ENCODE measurements at regions not wholly inside any gene's neighbourhood (a gene's known extent, or its start where the extent isn't known, plus 50 kb on each side); places are given as distances from the start of the nearest gene placed in this dataset.

GRCh38 chr13:59176775-59177174 lies 987.0 kb downstream of the DIAPH3 start:
- DNase-seq = no peak

DNA sequence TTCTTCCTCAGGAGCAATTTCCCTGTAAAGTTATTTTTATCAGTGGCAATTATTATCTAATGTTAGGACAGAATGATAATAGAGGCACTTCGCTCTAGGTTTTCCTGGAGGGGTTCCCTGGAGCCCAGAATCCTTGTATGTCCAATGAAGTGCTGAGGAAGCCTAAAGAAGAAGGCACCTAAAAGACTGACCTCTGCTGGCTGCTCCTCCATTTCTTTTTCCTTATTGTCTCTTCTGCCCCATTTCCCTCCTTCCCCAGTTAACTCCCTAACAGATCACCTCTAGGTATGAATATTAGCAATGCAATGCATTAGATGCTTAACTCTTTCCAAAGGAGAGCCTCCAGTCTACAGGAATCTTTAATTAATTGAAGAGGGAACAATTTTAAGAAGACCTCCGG lies 985.4 kb downstream of the DIAPH3 start:
- DNase-seq = no peak

GRCh38 chr13:59182241-59182640 lies 981.5 kb downstream of the DIAPH3 start:
- no peak for DNase-seq

GRCh38 chr13:59197397-59197796 lies 966.3 kb downstream of the DIAPH3 start:
- no peak for DNase-seq

- DNase-seq = no peak
Observed at GRCh38 chr13:59201841-59202240, 961.9 kb downstream of the DIAPH3 start.

- DNase-seq = no peak
Observed at GRCh38 chr13:59203855-59204254, 959.9 kb downstream of the DIAPH3 start.

DNA sequence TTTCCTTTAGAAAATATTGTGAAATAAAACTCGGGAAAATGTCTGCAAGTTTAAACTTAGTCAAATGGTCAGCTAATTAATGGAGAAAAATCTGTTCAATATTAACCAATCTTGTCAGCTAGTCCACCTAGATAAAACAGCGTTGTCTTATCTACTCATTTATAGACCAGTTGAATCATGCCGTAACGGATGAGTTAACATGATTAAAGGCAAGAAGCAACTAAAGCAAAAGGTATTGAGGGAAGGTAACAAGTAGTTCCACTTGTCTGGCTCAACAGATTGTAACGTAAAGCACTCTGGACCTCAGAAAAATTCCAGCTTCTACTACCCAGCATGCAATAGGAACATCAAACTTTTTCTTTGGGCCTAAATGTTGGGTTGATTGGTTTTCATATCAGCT lies 958.2 kb downstream of the DIAPH3 start:
- DNase-seq = no peak

DNA sequence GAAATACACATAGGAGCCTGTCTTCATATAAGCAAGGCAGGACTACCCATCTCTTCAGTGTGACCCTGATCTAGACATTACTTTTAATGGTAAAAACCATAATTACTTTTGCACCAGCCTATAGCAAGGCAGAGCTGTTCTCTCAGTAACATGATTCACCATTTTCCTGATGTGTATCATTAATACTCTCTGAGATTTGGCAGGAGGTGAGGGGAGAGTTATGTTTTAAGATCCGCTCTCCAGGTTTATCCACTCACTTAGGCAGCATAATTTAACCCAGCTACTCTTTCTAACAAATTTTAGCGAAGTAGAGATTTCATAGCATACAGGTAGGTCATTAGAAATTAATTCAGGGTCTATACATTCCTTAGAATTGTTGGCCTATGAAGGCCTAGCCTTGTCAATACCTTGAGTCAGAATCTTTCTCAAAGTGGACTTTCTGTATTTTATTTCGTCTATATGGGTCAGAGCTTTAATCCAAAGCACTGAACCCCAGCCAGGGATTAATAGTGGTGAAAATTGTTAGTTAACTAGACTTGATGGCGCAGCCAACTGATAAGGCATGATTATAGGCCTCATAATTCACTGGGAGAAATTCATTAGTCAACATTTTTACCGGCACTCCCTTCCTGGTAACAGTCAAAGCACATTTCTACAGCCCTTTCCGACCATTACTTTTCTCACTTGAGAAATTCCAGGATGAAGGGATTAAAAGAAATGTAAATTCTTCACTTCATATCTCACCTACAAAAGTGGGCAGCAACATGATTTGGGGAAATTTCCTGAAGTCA lies 955.1 kb downstream of the DIAPH3 start:
- no peak for DNase-seq

DNA sequence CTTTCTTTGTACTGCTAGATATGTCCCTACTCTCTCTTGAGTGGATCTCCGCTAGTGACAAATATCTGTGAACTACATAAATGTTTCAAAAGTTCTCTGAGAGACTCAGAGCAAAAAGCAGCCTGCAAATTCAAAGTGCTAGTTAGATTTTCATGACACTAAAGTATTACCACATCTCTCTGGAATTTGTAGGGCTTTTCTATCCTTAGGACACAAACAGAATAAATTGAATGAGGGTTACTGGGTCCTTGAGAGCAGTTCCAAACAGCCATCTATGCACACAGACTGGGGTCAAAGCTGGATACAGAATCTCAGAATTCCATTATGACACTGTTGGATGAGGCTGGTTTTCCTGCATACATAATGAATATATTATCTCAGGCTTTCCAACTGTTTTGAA lies 953.2 kb downstream of the DIAPH3 start:
- no peak for DNase-seq

DNA sequence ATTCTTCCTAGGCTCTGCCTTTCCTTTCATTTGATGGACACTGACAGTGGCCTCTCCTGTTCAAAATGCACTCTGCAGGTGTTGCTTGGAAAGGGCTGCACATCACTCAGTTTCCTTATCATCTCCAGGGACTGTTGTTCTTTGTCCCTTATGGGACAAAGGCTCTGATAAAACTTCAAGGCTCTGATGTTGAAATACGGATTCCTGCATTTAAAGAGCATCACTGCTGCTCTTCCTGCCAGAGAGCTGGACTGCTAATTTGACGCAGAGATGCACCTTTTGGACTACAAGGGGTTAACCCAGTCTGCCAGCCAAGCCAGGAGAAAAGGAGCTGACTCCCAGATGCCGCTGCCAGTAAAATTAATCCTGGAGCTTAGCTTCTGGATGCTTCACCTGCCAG lies 952.1 kb downstream of the DIAPH3 start:
- no peak for DNase-seq

DNA sequence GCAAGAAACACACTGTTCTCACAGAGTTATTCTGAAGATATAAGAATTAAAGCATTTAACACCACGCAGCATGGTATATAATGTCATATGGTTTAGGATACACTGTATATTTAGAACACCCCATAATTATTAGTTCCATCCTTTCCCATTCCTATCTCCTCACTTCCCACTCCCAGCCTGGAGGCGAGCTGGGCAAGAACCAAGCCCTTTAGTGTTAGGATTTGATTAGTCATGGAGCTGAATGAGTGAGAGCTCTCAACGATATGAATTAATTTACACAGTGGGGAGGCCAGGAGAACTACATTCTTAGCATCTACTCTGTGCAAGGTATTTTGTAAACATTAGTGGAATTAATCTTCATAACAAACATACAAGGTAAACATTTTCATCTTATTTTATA lies 934.3 kb downstream of the DIAPH3 start:
- no peak for DNase-seq

GRCh38 chr13:59229861-59230260 lies 933.9 kb downstream of the DIAPH3 start:
- no peak for DNase-seq

- no peak for DNase-seq
Observed at GRCh38 chr13:59230484-59231264, 933.1 kb downstream of the DIAPH3 start.

DNA sequence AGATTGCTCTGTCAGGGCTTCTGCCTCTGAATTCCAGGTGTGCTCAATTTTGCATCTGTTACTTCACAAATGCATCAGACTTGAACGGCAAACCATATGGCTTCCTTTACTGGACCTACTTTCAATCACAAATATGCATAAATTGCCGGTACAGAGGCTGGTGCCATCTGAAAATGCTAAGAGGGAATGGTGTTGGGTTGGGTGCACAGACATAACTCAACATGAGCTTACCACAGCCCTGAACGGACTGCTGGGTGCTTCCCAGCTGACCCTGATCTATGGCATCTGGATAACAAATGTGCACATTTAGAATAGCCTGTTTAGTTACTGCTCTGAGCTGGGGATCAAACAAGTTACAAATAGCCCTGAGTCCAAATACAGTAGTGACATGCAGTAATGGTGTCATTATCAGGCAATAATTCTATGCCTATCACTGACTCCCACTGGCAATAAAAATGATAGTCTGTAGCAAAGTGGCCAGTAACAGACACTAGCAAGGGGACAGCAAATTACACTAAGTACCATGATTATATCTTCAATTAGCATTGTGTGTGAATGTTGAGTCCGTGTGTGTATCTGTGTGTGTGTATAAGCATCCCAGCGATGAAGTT lies 927.3 kb downstream of the DIAPH3 start:
- DNase-seq = no peak

DNA sequence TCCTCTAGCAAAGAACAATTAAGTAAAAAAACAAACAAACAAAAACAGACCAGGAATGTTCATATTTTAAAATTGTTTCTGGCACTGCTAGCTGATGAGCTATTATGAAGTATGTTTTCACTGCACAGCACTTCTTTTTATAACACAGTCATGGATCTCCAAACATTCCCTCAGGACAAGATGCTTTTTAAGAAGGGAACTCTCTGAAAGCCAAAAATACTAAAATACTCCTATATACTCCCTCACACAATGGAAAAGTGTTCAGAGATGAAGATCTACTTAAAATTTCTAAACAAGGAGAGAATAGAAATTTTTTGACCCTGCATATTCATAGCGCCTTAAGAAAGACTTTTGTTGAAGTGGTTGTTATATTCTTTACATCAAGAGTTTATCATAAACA lies 926.8 kb downstream of the DIAPH3 start:
- DNase-seq = no peak

DNA sequence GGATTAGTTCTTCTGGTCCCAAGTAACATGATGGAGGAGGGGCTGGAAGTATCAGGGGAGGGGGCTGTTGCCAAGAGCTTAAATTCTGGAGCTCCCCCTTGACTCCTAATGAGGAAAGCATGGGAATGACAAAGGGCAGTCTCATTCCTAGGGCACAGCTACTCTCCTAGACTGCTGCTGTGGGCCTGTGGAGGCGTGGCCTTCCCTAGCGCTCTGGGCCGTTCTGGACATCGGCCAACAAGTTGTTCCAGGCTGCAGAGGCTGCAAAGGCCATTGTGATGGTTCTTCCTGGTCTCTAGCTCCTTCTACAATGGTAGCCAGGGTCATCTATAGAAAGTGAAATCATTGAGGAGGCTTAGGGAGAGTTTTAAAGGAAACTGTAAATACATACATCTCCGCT lies 916.6 kb downstream of the DIAPH3 start:
- no peak for DNase-seq

- no peak for DNase-seq
Observed at GRCh38 chr13:59250336-59251189, 913.2 kb downstream of the DIAPH3 start.

GRCh38 chr13:59259165-59260000 lies 904.3 kb downstream of the DIAPH3 start:
- DNase-seq = no peak

DNA sequence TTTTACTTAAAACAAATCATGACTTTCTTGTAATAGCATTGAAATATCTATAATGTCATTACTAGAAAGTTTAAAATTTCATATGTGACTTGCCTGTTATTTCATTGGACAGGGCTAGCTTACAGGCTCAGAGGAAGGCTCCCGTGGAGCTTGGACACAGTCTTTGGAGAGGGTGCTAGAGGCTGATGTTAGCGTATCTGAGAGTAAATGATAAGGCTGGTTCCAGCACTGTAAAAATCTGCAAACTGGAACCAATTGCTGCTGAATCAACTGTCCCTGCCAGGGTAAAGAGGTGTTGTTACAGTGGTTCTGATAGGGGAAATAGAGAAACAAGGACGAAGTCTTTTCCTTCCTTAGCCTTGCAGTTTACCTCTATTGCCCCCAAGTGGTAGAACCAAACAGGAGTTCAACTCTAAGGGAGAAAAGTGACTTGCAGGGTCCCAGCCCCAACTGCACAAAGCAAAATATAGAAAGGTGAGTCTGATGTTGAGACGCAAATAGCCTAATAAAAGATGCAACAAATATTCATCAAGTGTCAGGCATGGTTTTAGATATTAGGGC lies 901.7 kb downstream of the DIAPH3 start:
- DNase-seq = no peak

GRCh38 chr13:59263531-59263930 lies 900.2 kb downstream of the DIAPH3 start:
- no peak for DNase-seq

DNA sequence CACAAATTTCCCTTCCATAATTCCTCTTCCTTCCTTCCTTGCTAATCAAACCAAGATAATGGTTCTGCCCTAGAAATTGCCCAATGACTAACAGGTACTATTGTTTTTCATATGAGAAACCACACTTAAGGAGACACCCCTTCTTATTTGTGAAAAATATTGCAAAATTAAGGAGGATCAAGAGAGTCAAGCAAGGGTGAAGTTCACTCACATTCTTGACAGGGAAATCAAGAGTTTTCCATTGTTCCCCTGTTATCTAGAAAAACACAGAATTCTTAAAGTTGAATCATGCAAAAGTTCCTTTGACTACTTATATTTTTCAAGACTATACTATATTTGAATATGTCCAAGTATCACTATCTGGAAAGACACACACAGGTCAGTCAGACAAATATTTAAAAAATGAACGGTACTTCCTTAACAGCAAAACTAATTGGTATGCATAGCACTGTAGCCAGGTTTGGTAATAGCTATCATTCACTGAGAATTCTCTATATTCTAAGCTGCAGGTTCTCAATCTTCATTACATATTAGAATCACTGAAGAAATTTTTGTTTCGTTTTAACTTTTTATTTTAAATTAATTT lies 897.2 kb downstream of the DIAPH3 start:
- no peak for DNase-seq
